ENCODE measurements at regions not wholly inside any gene's neighbourhood (a gene's known extent, or its start where the extent isn't known, plus 50 kb on each side); places are given as distances from the start of the nearest gene placed in this dataset.

DNA sequence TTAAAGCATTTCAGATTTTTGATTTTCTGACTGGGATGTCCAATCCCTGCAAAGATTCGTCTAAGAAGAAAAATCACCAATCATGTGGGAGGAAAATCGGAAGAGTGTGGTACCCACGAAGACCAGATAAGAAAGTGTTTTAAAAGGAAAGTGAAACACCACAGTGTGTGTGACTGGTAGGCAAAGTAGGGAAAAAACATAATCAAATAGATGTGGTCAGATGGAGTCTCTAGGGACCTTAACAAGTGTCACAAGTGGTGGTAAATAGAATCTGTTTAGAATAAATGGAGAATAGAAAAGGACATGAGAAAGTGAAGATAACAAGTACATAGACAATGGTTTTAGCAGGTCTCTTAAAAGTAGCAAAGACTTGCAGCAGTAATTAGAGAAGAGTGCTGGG is 154.6 kb downstream of the SLC30A10 start:
- H3K27ac ChIP-seq = no peak overlapping the region
- TF ChIP-seq, protein P1, sequence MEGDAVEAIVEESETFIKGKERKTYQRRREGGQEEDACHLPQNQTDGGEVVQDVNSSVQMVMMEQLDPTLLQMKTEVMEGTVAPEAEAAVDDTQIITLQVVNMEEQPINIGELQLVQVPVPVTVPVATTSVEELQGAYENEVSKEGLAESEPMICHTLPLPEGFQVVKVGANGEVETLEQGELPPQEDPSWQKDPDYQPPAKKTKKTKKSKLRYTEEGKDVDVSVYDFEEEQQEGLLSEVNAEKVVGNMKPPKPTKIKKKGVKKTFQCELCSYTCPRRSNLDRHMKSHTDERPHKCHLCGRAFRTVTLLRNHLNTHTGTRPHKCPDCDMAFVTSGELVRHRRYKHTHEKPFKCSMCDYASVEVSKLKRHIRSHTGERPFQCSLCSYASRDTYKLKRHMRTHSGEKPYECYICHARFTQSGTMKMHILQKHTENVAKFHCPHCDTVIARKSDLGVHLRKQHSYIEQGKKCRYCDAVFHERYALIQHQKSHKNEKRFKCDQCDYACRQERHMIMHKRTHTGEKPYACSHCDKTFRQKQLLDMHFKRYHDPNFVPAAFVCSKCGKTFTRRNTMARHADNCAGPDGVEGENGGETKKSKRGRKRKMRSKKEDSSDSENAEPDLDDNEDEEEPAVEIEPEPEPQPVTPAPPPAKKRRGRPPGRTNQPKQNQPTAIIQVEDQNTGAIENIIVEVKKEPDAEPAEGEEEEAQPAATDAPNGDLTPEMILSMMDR (IDR thresholded peaks at IDR 0.05 in 8 of 11, conservative IDR thresholded peaks at IDR 0.05 in 3 of 11) = no peak
- no peak for TF ChIP-seq POLR2A (IDR thresholded peaks at IDR 0.05)
- no peak for TF ChIP-seq POLR2AphosphoS5 (IDR thresholded peaks at IDR 0.05)
- no peak overlapping the region for H3K4me3 ChIP-seq
- DNase-seq = no peak
- intact Hi-C loops (cut with DNase I; ENCODE audit: low total_unique reads) = no loop called here
- H3K9me3 ChIP-seq = peaks cover 0 to 10% (median 6%) of the 10 kb centered on the region in 8 donors
- H3K36me3 ChIP-seq = no peaks in the 10 kb centered on the region
- 46 to 65% (median 58%) methylated on average over 3 of the region's 3 CpGs for WGBS, 5 donors
- H3K27me3 ChIP-seq (replicated peaks in 1 of 7) = no peaks in the 10 kb centered on the region
- H3K4me1 ChIP-seq = no peaks in the 10 kb centered on the region

- no peaks in the 10 kb centered on the region for H3K4me1 ChIP-seq
- WGBS, 5 donors = 14 to 27% (median 25%) methylated on average over 1 of the region's 1 CpG
- H3K36me3 ChIP-seq = no peaks in the 10 kb centered on the region
- H3K27ac ChIP-seq = no peak overlapping the region
- no peak for TF ChIP-seq POLR2AphosphoS5 (IDR thresholded peaks at IDR 0.05)
- TF ChIP-seq, protein P1 (IDR thresholded peaks at IDR 0.05 in 8 of 11, conservative IDR thresholded peaks at IDR 0.05 in 3 of 11) = no peak
- no peak for TF ChIP-seq POLR2A (IDR thresholded peaks at IDR 0.05)
- H3K9me3 ChIP-seq = peaks cover 0 to 16% (median 6%) of the 10 kb centered on the region in 8 donors
- intact Hi-C loops (cut with DNase I; ENCODE audit: low total_unique reads) = no loop called here
- DNase-seq = no peak
- H3K4me3 ChIP-seq = no peak overlapping the region
- no peaks in the 10 kb centered on the region for H3K27me3 ChIP-seq (replicated peaks in 1 of 7)
These were observed 155.2 kb downstream of the SLC30A10 start for GRCh38 chr1:219773110-219773509.

DNA sequence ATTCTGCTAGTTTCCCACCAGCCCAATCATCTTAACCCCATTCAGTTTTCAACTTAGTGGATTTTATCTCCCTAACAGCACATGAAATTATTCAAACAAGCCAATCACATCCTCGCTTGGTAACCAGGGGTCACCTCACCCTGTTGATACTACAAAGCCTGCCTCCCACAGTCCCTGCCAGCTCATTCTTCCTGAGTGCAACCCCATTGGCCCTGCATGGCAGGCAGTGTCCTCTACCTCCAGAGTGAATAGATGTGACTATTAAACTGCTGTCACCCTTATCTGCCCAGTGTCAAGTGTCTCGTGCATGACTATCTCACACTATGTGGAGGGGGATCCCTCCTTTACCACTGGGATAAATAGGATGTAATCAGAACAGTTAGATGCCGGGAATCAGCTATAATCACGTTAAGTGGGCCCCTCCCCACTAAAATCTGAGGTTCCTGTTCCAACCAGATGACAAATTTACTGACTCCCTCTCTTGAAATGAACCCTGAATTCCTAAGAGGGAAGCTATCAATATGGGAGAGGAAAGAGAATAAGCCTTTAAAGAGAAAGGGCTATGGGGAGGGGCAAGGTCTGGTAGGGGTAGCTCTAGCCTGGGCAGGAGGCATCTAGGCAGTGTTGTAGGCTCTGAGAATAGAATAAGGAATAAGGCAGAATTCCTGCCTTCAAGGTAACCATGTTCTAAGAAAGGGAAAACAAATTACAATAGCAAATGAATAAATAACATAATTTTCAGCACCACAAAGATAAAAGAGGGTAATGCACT is 155.9 kb downstream of the SLC30A10 start:
- intact Hi-C loops (cut with DNase I; ENCODE audit: low total_unique reads) = no loop called here

GRCh38 chr1:219771080-219771479 is 157.3 kb downstream of the SLC30A10 start:
- WGBS, 5 donors = 48 to 63% (median 60%) methylated on average over 3 of the region's 3 CpGs

More for the DNA sequence above, 155.9 kb downstream of the SLC30A10 start:
- no peak for DNase-seq
- H3K4me3 ChIP-seq = no peak overlapping the region
- TF ChIP-seq, protein P1 (IDR thresholded peaks at IDR 0.05 in 8 of 11, conservative IDR thresholded peaks at IDR 0.05 in 3 of 11) = no peak
- TF ChIP-seq POLR2AphosphoS5 (IDR thresholded peaks at IDR 0.05) (no peak), POLR2A (IDR thresholded peaks at IDR 0.05) (no peak)
- H3K27me3 ChIP-seq (replicated peaks in 1 of 7) = no peaks in the 10 kb centered on the region
- H3K36me3 ChIP-seq = no peaks in the 10 kb centered on the region
- no peaks in the 10 kb centered on the region for H3K4me1 ChIP-seq
- peaks cover 0 to 18% (median 9%) of the 10 kb centered on the region in 8 donors for H3K9me3 ChIP-seq
- 53 to 62% (median 57%) methylated on average over 4 of the region's 4 CpGs for WGBS, 5 donors
- no peak overlapping the region for H3K27ac ChIP-seq

More at GRCh38 chr1:219771080-219771479, 157.3 kb downstream of the SLC30A10 start:
- Histone ChIP-seq H3K4me3 (no peak overlapping the region), H3K4me1 (no peaks in the 10 kb centered on the region), H3K36me3 (no peaks in the 10 kb centered on the region), H3K27me3 (replicated peaks in 1 of 7) (no peaks in the 10 kb centered on the region), H3K9me3 (peaks cover 0 to 18% (median 11%) of the 10 kb centered on the region in 8 donors), H3K27ac (no peak overlapping the region)
- DNase-seq = no peak
- intact Hi-C loops (cut with DNase I; ENCODE audit: low total_unique reads) = no loop called here
- TF ChIP-seq POLR2AphosphoS5 (IDR thresholded peaks at IDR 0.05) (no peak), POLR2A (IDR thresholded peaks at IDR 0.05) (no peak)
- TF ChIP-seq, protein P1 (IDR thresholded peaks at IDR 0.05 in 8 of 11, conservative IDR thresholded peaks at IDR 0.05 in 3 of 11) = no peak
